NOMO-1 treated with DMSO at 0.1 percent for 48 hours (cell line): ENCODE measurements at regions not wholly inside any gene's neighbourhood (a gene's known extent, or its start where the extent isn't known, plus 50 kb on each side); places are given as distances from the start of the nearest gene placed in this dataset.
A peak's percentile ranks its signal among the peaks of the same experiment; 100 is the strongest.
"Not testable (repeated sequence)": the region's sequence is repeated elsewhere in the genome, so short reads cannot be mapped to it uniquely, and the experiment has no call there.

ENCODE experiments used
- DNase-seq: peaks from one replicate; lab custom pipeline; 2025; ENCODE audit not compliant: unreplicated experiment; lab: John Stamatoyannopoulos, UW

DNA sequence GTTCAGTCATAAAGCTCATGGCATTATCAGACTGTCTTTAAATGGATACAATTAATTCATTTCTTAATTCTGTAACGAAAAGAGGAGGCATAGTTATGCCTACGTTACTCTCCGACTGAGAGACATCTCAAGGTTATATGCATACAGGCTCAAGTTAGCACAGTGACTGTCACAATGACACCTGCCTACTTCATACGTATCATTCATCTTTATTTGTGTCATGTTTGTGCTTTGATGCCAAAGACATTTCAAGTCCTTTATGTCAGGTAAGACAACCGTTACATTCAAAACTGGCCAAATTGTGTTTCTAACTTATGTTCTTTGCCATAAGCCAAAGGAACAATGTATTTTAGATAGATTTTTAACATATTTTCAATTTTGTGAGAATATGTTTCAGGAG lies 328.8 kb upstream of the NRG3 start:
- DNase-seq, result no peak

GRCh38 chr10:81548160-81548559 lies 326.8 kb upstream of the NRG3 start:
- no peak for DNase-seq

GRCh38 chr10:81564143-81564542 lies 310.9 kb upstream of the NRG3 start:
- DNase-seq, result peak; percentile 23

DNA sequence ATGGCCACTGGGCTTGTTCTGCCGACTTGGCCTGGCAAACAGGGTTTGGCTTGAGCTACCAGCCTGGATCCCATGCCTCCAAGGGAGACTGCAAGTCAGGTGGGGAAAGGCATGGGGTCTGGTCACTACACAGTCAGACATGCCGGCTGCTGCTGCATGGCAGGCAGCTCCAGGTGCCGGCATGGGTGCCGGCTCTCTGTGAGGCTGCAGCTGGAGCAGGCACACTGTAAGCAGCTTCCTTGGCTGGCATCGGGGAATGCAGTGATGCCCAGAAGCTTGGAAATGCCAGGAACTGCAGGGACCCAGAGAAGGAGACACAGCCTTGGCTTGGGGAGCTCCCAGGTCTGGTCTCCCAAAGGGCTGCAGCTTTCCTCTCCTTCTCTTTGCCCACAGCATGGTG lies 305.5 kb upstream of the NRG3 start:
- DNase-seq, result no peak

- DNase-seq, result no peak
These were observed 304.6 kb upstream of the NRG3 start for GRCh38 chr10:81570349-81570748.

DNA sequence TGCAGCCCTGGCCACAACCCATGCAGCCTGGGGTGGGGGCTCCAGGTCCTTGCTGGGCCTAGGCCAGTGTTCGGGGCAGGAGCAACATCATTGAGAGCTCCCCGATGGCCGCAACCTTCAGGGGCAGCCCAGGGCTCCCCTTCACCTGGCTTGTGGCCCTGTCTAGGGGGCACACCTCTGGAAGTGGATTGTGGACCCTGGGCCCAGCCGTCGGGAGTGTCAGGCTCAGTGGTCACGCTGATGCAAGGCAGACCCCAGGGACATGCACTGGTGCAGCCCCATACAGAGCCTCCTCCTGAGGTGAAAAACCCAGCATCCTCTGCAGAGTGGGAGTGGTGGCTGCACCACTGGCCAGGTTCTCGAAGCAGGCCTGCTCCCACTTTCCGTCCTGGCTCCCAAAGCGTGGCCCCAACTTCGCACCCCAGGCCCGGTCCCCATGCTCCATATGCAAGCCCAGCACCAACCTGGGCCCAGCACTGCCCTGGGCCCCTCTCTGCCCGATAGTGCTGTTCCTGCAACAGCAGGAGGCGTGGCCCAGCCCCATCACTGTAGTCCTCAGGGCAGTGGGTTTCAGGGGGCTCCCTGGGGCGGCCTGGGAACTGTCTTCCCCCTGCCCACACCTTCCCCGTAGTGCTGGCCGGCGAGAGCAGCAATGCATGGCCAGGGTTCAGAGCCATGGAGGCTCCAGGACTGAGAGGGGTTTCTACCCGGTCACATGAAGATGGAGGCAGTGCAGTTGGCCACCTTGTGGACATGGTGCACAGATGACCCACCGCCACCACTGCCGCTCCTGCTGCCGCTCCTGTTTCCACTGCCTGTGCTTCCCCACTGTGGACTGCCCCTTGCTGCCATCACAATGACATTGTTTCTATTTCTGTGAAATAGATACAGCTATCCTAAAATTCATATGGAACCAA lies 303.9 kb upstream of the NRG3 start:
- DNase-seq, result no peak

DNA sequence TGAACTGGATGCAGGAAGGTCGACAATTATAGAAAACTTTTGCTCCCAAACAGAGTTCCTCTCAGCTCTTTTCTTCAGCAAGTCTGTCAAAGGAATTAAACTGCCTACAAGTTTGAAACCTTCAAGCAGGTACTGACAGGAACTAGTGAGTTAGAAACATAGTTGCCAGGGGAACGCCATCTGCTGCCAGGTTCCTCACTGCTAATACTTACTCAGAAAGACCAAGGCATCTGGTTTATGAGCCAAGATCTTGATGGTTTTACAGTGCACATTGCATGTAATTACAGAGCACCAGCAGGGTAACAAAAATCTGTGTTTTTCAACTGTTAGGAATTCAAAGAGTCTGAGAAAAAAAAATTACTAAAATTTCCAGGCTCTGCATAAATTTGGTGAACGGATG lies 300.0 kb upstream of the NRG3 start:
- no peak for DNase-seq

DNA sequence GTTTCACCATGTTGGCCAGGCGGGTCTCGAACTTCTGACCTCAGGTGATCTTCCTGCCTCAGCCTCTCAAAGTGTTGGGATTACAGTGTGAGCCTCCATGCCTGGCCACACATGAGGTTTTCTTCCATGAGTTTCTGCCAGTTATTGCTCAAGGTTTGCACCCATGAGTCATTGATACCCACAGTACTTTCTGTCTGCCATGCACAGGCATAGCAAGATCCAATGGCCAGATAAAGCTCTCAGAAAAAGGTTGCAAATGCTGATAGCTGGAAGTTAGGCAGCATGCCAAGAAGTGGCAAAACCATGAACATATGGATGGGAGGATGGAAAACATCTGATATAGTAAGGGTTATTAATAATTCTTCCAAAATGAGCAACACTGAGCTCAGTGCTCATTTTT lies 298.7 kb upstream of the NRG3 start:
- DNase-seq, result no peak

- no peak for DNase-seq
These were observed 280.0 kb upstream of the NRG3 start for GRCh38 chr10:81594991-81595390.

- DNase-seq, result no peak
These were observed 274.8 kb upstream of the NRG3 start for GRCh38 chr10:81600185-81600584.

- no peak for DNase-seq
These were observed 271.8 kb upstream of the NRG3 start for GRCh38 chr10:81603106-81603620.

DNA sequence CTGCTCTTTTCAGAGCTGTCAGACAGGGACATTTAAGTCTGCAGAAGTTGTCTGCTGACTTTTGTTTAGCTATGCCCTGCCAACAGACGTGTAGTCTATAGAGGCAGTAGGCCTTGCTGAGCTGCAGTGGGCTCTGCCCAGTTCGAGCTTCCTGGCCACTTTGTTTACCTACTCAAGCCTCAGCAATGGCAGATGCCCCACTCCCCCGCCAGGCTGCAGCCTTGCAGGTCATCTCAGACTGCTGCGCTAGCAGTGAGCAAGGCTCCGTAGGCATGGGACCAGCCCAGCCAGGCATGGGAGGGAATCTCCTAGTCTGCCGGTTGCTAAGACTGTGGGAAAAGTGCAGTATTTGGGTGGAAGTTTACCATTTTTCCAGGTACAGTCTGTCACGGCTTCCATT lies 230.5 kb upstream of the NRG3 start:
- not testable (repeated sequence) for DNase-seq

DNA sequence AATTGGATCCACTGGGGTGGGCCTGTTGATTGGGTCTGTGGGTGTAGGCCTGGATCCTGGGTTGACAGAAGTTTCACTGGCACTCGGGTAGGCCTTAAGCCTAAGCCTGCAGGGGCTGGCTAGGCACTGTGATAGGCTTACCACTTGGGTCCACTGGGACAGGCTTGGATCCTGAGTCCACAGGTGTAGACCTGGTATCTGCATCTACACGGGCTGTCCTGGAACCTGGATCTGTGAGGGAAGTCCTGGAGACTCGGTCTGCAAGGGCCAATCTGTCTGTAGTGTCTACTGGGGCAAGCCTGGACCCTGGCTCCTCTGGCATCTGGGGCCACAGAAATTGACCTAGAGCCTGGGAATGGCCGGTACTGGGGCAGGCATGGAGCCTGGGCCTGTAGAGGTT lies 219.0 kb upstream of the NRG3 start:
- no peak for DNase-seq

GRCh38 chr10:81662837-81663236 lies 212.2 kb upstream of the NRG3 start:
- no peak for DNase-seq

DNA sequence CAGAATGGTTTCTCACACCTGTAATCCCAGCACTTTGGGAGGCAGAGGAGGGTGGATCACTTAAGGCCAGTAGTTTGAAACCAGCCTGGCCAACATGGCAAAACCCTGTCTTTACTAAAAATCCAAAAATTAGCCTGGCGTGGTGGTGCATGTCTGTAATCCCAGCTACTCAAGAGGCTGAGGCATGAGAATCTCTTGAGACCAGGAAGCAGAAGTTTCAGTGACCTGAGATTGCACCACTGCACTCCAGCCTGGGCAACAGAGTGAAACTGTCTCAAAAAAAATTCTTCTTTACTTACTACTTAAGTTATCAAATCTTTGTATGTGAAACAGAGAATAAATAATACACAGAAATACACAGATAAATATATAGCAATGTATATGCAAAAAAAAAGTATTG lies 210.2 kb upstream of the NRG3 start:
- not testable (repeated sequence) for DNase-seq

DNA sequence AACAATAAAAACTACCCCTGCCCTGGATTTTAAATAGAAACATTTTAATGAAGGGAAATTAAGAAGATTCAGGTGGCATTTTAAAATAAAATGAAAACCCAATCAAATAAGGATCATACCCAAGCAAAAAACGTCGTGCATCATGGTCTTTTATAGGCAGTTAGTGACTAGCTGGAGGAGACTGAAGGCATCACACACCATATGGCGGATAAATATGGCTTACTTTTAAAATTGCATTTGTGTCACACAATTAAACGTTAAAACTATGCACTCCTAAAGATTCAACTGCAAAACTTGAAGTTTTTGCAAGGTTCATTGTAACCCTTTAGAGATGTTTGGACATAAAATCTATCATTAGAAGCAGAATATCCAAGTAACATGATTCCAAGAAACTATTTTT lies 200.1 kb upstream of the NRG3 start:
- DNase-seq, result no peak

DNA sequence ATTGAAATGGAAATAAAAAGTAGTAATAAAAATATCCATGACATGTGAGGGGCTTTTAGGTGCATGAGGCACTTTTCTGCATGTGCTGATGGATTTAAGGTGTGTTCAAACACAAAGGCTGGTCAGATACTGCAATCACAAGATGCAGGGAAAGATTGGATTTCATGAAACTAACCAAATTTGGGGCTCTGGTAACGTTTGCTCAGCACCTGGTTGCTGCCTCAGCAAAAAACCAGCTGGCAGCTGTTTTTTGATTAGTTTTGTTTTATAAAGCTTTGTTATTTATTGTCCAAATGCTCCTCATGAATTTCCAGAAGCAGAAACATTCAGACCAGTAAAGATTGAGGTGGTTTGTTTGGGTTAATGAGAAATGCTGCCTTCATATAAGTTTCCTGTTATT lies 195.7 kb upstream of the NRG3 start:
- no peak for DNase-seq

DNA sequence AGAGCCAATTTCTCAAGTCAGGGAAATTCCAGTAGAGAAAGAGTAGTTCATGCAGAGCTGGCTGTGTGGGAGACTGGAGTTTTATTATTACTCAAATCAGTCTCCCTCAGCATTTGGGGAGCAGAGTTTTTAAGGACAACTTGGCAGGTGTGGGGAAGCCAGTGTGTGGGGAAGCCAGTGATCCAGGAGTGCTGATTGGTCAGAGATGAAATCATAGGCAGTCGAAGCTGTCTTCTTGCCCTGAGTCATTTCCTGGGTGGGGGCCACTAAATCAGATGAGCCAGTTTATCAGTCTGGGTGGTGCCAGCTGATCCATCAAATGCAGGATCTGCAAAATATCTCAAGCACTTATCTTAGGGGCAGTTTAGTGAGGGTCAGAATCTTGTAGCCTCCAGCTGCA lies 194.6 kb upstream of the NRG3 start:
- DNase-seq, result no peak

DNA sequence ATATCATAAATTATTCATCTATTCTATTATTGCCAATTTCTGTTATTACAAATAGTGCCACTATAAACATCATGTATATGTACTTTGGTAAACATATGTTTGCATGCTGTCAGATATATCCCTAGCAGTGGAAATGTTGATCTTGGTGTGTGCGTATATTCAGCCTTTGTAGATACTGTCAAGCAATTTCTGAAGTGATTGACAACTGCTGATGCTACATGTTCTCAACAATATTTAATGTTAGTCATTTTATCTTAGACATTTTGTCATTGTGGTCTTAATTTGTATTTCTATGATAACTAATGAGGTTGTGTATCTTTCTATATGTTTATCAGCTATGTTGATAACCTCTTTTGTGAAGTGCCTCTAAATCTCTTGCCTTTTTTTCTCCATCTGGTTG lies 186.5 kb upstream of the NRG3 start:
- no peak for DNase-seq

DNA sequence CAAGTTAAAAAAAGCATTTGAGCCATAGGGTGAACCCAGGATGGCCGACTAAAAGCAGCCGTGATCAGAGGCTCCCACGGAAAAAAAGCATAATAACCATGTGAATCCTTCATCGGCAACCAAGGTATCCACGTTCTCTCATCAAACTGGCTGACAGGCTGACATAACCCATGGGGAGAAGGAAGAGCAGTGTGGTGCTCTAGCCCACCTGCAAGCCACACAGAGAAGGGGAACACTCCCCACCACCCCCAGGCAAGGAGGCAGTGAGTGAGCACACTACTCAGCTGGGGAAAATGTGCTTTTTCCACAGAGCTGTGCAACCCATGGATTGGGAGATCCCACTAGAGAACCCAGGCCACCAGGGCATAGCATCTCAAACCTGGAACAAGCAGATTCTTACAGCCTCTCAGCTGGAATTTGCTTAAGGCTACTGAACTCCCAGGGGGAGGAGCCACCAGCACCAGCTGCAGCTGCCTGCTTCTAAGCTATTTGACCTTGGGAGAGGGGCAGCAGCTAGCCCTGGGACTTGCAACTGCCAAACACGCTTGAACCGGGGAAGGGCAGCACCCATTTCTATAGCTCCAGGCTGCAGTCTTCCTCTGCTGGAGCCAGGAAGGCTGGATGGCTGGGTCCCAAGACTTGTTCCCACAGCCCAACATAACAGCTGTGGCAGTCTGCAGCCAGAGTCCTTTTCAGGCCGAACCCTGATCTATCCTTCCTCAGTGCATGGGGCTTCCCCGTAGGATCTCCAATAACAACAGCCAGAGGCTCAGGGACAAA lies 178.2 kb upstream of the NRG3 start:
- no peak for DNase-seq

DNA sequence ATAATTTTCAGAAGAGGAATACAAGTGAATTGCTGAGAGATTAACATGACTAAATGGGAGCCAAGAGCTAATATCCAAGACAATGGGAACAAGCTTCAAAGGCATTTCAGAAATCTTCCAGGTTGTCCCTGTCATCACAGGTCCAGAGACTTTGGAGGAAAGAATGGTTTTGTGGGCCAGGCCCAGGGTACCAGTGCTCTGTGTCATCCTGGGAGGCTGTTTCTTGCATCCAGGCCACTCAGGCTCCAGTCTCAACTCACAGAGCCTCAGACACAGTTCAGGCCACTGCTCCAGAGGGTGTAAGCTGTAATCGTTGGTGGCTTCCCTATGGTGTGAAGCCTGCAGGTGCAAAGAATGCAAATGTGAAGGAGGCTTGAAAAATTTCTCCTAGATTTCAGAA lies 170.4 kb upstream of the NRG3 start:
- no peak for DNase-seq

DNA sequence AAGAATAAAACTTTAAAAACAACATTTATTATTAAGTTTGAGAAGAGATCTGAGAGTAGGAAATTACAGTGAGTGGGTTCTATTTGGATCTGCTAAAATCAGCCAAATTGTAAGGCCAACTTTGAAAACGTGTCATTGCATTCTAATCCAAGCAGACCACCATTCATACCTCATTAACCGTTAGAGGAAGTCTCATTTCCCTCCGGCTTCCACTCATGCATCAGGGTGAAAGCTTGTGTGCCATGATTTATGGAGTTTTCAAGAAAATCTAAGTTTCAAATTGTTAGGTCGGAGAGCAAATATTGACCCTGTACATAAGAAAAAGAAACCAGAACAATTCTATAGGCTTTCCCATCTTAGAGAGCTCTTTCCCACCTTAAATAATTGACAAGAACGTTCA lies 166.6 kb upstream of the NRG3 start:
- no peak for DNase-seq
